Chondrocyte (in vitro differentiated cells): ENCODE measurements at regions not wholly inside any gene's neighbourhood (a gene's known extent, or its start where the extent isn't known, plus 50 kb on each side); places are given as distances from the start of the nearest gene placed in this dataset.

ENCODE experiments used
- DNase-seq: peaks from one replicate; pipeline ENCODE4 v3.0.0; 2021; ENCODE audit warnings: mixed read lengths, low spot score
- H3K27ac Mint-ChIP-seq: one replicate; pipeline ENCODE4 v1.8.0; 2021; ENCODE audit warnings: mild to moderate bottlenecking, moderate library complexity, mixed read lengths; ENCODE audit not compliant: unreplicated experiment
- H3K27me3 Mint-ChIP-seq: 2 replicates; pipeline ENCODE4 v1.8.0; 2021; ENCODE audit warnings: low read depth, mixed read lengths
- H3K36me3 Mint-ChIP-seq: 2 replicates; pipeline ENCODE4 v1.8.0; 2021; ENCODE audit warnings: low read depth, mixed read lengths
- H3K4me1 Mint-ChIP-seq: 2 replicates; pipeline ENCODE4 v1.8.0; 2021; ENCODE audit warnings: low read depth, mild to moderate bottlenecking, mixed read lengths
- H3K4me3 Mint-ChIP-seq: one replicate; pipeline ENCODE4 v1.8.0; 2021; ENCODE audit warnings: mild to moderate bottlenecking, moderate library complexity, mixed read lengths; ENCODE audit not compliant: unreplicated experiment
- H3K9me3 Mint-ChIP-seq: 2 replicates; pipeline ENCODE4 v1.8.0; 2021; ENCODE audit warnings: low read depth, mixed read lengths
- TF ChIP-seq, protein P1 (sequence below): fragments of 200-600 bp; sonication (generic); IDR thresholded peaks from 2 replicates; pipeline ENCODE4 v1.5.0; 2021; ENCODE audit warnings: antibody characterized with exemption, mild to moderate bottlenecking, moderate library complexity

DNA sequence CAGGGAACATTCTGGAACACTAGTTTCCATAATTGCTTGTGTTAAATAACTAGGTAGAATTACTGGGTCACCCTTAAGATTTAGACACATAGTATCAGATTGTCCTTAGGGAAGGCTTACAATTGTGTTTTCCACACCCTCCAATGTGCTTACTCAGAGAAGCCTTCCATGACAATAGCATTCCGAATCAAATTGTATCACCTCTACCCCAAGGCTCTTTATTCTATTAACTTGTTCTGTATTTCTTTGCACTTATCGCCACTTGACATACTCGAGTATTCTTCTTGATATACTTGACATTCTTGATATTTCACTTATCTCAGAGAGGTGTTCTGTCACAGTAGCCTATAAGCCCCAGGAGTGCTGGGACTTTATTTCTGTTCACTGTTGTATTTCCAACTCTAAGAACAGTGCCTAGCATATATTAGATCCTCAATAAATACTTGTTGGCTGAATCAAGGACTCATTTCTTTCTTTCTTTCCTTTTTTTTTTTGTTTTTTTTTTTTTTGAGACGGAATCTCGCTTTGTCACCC, 238.9 kb upstream of the PDZRN3 start:
- DNase-seq = no peak
- peaks cover 2% of the 10 kb centered on the region for H3K27me3 Mint-ChIP-seq
- H3K36me3 Mint-ChIP-seq = no peaks in the 10 kb centered on the region
- TF ChIP-seq, protein P1, sequence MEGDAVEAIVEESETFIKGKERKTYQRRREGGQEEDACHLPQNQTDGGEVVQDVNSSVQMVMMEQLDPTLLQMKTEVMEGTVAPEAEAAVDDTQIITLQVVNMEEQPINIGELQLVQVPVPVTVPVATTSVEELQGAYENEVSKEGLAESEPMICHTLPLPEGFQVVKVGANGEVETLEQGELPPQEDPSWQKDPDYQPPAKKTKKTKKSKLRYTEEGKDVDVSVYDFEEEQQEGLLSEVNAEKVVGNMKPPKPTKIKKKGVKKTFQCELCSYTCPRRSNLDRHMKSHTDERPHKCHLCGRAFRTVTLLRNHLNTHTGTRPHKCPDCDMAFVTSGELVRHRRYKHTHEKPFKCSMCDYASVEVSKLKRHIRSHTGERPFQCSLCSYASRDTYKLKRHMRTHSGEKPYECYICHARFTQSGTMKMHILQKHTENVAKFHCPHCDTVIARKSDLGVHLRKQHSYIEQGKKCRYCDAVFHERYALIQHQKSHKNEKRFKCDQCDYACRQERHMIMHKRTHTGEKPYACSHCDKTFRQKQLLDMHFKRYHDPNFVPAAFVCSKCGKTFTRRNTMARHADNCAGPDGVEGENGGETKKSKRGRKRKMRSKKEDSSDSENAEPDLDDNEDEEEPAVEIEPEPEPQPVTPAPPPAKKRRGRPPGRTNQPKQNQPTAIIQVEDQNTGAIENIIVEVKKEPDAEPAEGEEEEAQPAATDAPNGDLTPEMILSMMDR = no peak
- no peak overlapping the region for H3K4me3 Mint-ChIP-seq
- no peak overlapping the region for H3K27ac Mint-ChIP-seq
- no peaks in the 10 kb centered on the region for H3K4me1 Mint-ChIP-seq
- H3K9me3 Mint-ChIP-seq = no peaks in the 10 kb centered on the region

DNA sequence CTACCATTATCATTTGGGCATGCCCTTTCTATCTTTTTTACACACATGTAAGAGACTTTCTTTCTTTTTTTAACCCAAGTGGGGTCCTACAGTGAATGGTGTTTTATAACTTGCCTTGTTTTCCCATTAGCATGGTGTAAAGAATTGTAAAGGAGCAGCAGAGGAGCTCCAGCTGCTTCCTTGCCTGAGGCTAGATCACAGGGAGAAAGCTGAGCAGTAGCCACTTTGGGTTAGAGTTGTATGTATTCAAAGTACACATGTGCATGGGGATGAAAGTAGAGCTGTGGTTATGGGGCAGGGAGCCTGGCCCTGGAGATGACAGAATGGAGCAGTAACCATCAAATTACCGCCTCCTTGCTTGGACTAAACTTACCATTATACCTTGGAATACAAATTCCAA, 231.1 kb upstream of the PDZRN3 start:
- Mint-ChIP-seq H3K36me3 (no peaks in the 10 kb centered on the region), H3K4me1 (no peaks in the 10 kb centered on the region), H3K27me3 (peaks cover 7% of the 10 kb centered on the region), H3K27ac (no peak overlapping the region), H3K4me3 (no peak overlapping the region), H3K9me3 (no peaks in the 10 kb centered on the region)
- DNase-seq = no peak
- TF ChIP-seq, protein P1 = no peak

DNA sequence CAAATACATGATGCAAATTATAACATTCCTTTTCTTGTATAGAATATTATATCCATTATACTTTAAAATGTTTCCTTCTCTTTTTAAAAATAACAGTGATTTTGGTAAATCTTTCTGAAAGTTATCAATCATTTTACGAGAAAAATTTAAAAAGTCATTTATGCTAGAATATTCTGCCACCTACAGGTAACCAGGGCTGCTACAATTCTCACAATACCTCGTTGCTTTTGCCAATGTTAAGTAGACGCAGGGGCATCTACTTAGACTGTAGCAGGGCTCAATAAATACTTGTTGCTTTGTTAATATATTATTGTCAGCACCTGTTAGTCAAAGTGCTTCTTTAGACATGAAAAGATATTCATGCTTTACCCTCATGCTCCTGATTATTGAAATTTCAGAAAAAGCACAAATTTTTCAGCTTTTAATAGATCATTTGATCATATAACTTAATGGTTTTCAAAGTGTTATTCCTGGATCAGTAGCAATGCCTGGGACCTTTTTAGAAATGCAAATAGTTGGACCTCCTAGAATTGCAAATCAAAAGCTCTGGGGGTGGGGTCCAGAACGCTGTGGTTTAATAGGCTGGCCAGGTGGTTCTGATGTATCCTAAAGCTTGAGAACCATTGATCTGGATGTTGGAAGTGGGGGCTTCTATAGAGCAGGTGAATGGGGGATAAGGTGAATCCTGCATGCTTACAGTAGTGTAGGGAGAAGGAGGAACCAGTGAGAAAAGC, 223.6 kb upstream of the PDZRN3 start:
- Mint-ChIP-seq H3K27ac (no peak overlapping the region), H3K4me1 (no peaks in the 10 kb centered on the region), H3K36me3 (peaks cover 2% of the 10 kb centered on the region), H3K4me3 (no peak overlapping the region), H3K9me3 (no peaks in the 10 kb centered on the region), H3K27me3 (peaks cover 4% of the 10 kb centered on the region)
- TF ChIP-seq, protein P1 = peak; percentile 96
- DNase-seq = no peak

DNA sequence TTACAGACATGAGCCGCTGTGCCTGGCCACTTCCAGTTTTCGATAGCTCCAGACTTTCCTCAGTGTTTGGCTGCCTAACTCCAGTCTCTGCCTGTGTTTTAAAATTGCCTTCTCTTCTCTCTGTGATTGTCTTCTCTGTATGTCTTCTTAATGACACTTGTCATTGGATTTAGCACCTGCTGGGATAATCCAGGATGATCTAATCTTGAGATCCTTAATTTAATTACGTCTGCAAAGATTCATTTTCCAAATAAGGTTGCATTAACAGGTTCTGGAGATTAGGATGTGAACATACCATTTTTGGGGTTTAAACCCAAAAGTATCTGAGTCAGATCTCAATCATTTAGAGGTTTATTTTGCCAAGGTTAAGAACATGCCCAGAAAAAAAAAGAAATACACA, 222.2 kb upstream of the PDZRN3 start:
- no peak overlapping the region for H3K27ac Mint-ChIP-seq
- H3K4me3 Mint-ChIP-seq = no peak overlapping the region
- H3K9me3 Mint-ChIP-seq = no peaks in the 10 kb centered on the region
- no peak for DNase-seq
- peaks cover 2% of the 10 kb centered on the region for H3K36me3 Mint-ChIP-seq
- H3K27me3 Mint-ChIP-seq = peaks cover 4% of the 10 kb centered on the region
- H3K4me1 Mint-ChIP-seq = no peaks in the 10 kb centered on the region
- TF ChIP-seq, protein P1 = no peak

DNA sequence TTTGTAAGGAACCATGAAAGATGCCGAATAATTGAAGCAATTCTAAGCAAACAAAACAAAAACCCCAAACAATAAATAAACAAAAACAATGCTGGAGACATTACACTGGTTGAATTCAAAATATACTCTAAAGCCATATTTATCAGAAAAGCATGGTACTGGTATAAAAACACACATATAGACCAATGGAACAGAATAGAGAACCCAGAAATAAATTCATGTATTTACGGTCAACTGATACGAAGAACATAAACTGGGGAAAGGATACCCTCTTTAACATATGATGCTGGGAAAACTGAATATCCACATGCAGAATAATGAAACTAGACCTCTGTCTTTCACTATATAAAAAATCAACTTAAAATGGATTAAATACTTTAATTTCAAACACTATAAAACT, 214.3 kb upstream of the PDZRN3 start:
- peaks cover 9% of the 10 kb centered on the region for H3K36me3 Mint-ChIP-seq
- no peak overlapping the region for H3K27ac Mint-ChIP-seq
- no peak for DNase-seq
- peaks cover 43% of the 10 kb centered on the region for H3K9me3 Mint-ChIP-seq
- no peaks in the 10 kb centered on the region for H3K4me1 Mint-ChIP-seq
- H3K27me3 Mint-ChIP-seq = no peaks in the 10 kb centered on the region
- TF ChIP-seq, protein P1 = no peak
- no peak overlapping the region for H3K4me3 Mint-ChIP-seq
